ENCODE measurements at regions not wholly inside any gene's neighbourhood (a gene's known extent, or its start where the extent isn't known, plus 50 kb on each side); places are given as distances from the start of the nearest gene placed in this dataset.

GRCh38 chr3:148253713-148254112, 444.0 kb upstream of the AGTR1 start:
- TF ChIP-seq ELF4 (IDR thresholded peaks at IDR 0.05) (no peak), ZNF384 (IDR thresholded peaks at IDR 0.05) (no peak), BHLHE40 (IDR thresholded peaks at IDR 0.05; ENCODE audit: borderline replicate concordance) (no peak), NFRKB (IDR thresholded peaks at IDR 0.05) (no peak), L3MBTL2 (conservative IDR thresholded peaks at IDR 0.05) (no peak), FOXM1 (IDR thresholded peaks at IDR 0.05; ENCODE audit: borderline replicate concordance) (no peak), SP1 (IDR thresholded peaks at IDR 0.05) (no peak)
- DNase-seq (ENCODE audit: extremely low spot score) = no peak
- CTCF ChIA-PET = no interaction called here
- POLR2A ChIA-PET = no interaction called here

GRCh38 chr3:148254402-148254801, 443.3 kb upstream of the AGTR1 start:
- no peak for TF ChIP-seq HDGF (IDR thresholded peaks at IDR 0.05; ENCODE audit: borderline replicate concordance)
- no peak for TF ChIP-seq BHLHE40 (IDR thresholded peaks at IDR 0.05; ENCODE audit: borderline replicate concordance)
- TF ChIP-seq CTBP1 (IDR thresholded peaks at IDR 0.05; ENCODE audit: borderline replicate concordance) = no peak
- no peak for TF ChIP-seq FOXA1 (IDR thresholded peaks at IDR 0.05)
- TF ChIP-seq ARNT (IDR thresholded peaks at IDR 0.05) = no peak
- TF ChIP-seq SP1 (IDR thresholded peaks at IDR 0.05) = no peak
- TF ChIP-seq FOXM1 (IDR thresholded peaks at IDR 0.05; ENCODE audit: borderline replicate concordance) = no peak
- TF ChIP-seq SUZ12 (IDR thresholded peaks at IDR 0.05) = no peak
- TF ChIP-seq L3MBTL2 (conservative IDR thresholded peaks at IDR 0.05) = no peak
- TF ChIP-seq ZNF384 (IDR thresholded peaks at IDR 0.05) = no peak
- CTCF ChIA-PET = no interaction called here
- no peak for DNase-seq (ENCODE audit: extremely low spot score)
- POLR2A ChIA-PET = no interaction called here

- DNase-seq (ENCODE audit: extremely low spot score) = no peak
- ChIA-PET CTCF (no interaction called here), POLR2A (no interaction called here)
- no peak for TF ChIP-seq FOXK2 (IDR thresholded peaks at IDR 0.05)
- no peak for TF ChIP-seq SUZ12 (IDR thresholded peaks at IDR 0.05)
- TF ChIP-seq NFRKB (IDR thresholded peaks at IDR 0.05) = no peak
- TF ChIP-seq TARDBP (IDR thresholded peaks at IDR 0.05) = no peak
- TF ChIP-seq ZNF384 (IDR thresholded peaks at IDR 0.05) = no peak
- no peak for TF ChIP-seq CTBP1 (IDR thresholded peaks at IDR 0.05; ENCODE audit: borderline replicate concordance)
- TF ChIP-seq HDGF (IDR thresholded peaks at IDR 0.05; ENCODE audit: borderline replicate concordance) = no peak
- TF ChIP-seq ELF4 (IDR thresholded peaks at IDR 0.05) = no peak
- TF ChIP-seq SP1 (IDR thresholded peaks at IDR 0.05) = no peak
- no peak for TF ChIP-seq FOXA1 (IDR thresholded peaks at IDR 0.05)
These were observed 441.4 kb upstream of the AGTR1 start for GRCh38 chr3:148255981-148256969.

- TF ChIP-seq ZNF384 (IDR thresholded peaks at IDR 0.05) (no peak), TARDBP (IDR thresholded peaks at IDR 0.05) (no peak), BHLHE40 (IDR thresholded peaks at IDR 0.05; ENCODE audit: borderline replicate concordance) (no peak), ELF4 (IDR thresholded peaks at IDR 0.05) (no peak), PKNOX1 (IDR thresholded peaks at IDR 0.05) (no peak), FOXK2 (IDR thresholded peaks at IDR 0.05) (no peak), CTBP1 (IDR thresholded peaks at IDR 0.05; ENCODE audit: borderline replicate concordance) (no peak), FOXA1 (IDR thresholded peaks at IDR 0.05) (no peak), HDGF (IDR thresholded peaks at IDR 0.05; ENCODE audit: borderline replicate concordance) (no peak), NFRKB (IDR thresholded peaks at IDR 0.05) (no peak), SP1 (IDR thresholded peaks at IDR 0.05) (no peak), SUZ12 (IDR thresholded peaks at IDR 0.05) (no peak)
- ChIA-PET POLR2A (no interaction called here), CTCF (no interaction called here)
- DNase-seq (ENCODE audit: extremely low spot score) = no peak
These were observed 434.7 kb upstream of the AGTR1 start for GRCh38 chr3:148262980-148263379.

GRCh38 chr3:148265841-148266240, 431.9 kb upstream of the AGTR1 start:
- ChIA-PET POLR2A (no interaction called here), CTCF (no interaction called here)
- TF ChIP-seq SP1 (IDR thresholded peaks at IDR 0.05) = no peak
- no peak for TF ChIP-seq NFRKB (IDR thresholded peaks at IDR 0.05)
- no peak for TF ChIP-seq LEF1 (IDR thresholded peaks at IDR 0.05; ENCODE audit: borderline replicate concordance)
- no peak for DNase-seq (ENCODE audit: extremely low spot score)

- DNase-seq (ENCODE audit: extremely low spot score) = no peak
- ChIA-PET CTCF (no interaction called here), POLR2A (no interaction called here)
- TF ChIP-seq ARNT (IDR thresholded peaks at IDR 0.05) (no peak), PKNOX1 (IDR thresholded peaks at IDR 0.05) (no peak), FOXA1 (IDR thresholded peaks at IDR 0.05) (no peak), LEF1 (IDR thresholded peaks at IDR 0.05; ENCODE audit: borderline replicate concordance) (no peak), SP1 (IDR thresholded peaks at IDR 0.05) (no peak), CTBP1 (IDR thresholded peaks at IDR 0.05; ENCODE audit: borderline replicate concordance) (no peak), FOXM1 (IDR thresholded peaks at IDR 0.05; ENCODE audit: borderline replicate concordance) (no peak), L3MBTL2 (conservative IDR thresholded peaks at IDR 0.05) (no peak), SUZ12 (IDR thresholded peaks at IDR 0.05) (no peak), NFRKB (IDR thresholded peaks at IDR 0.05) (no peak), FOXK2 (IDR thresholded peaks at IDR 0.05) (no peak), BHLHE40 (IDR thresholded peaks at IDR 0.05; ENCODE audit: borderline replicate concordance) (no peak), ZNF384 (IDR thresholded peaks at IDR 0.05) (no peak), HDGF (IDR thresholded peaks at IDR 0.05; ENCODE audit: borderline replicate concordance) (no peak), ELF4 (IDR thresholded peaks at IDR 0.05) (no peak), TARDBP (IDR thresholded peaks at IDR 0.05) (no peak)
These were observed 431.4 kb upstream of the AGTR1 start for GRCh38 chr3:148266341-148266740.

- ChIA-PET POLR2A (no interaction called here), CTCF (no interaction called here)
- no peak for DNase-seq (ENCODE audit: extremely low spot score)
- TF ChIP-seq NFRKB (IDR thresholded peaks at IDR 0.05) (no peak), FOXA1 (IDR thresholded peaks at IDR 0.05) (no peak), PKNOX1 (IDR thresholded peaks at IDR 0.05) (no peak), ZNF384 (IDR thresholded peaks at IDR 0.05) (no peak), FOXM1 (IDR thresholded peaks at IDR 0.05; ENCODE audit: borderline replicate concordance) (no peak), SUZ12 (IDR thresholded peaks at IDR 0.05) (no peak)
These were observed 427.9 kb upstream of the AGTR1 start for GRCh38 chr3:148269816-148270215.

All from HEK293T (cell line).